ENCODE measurements at regions not wholly inside any gene's neighbourhood (a gene's known extent, or its start where the extent isn't known, plus 50 kb on each side); places are given as distances from the start of the nearest gene placed in this dataset.

DNA sequence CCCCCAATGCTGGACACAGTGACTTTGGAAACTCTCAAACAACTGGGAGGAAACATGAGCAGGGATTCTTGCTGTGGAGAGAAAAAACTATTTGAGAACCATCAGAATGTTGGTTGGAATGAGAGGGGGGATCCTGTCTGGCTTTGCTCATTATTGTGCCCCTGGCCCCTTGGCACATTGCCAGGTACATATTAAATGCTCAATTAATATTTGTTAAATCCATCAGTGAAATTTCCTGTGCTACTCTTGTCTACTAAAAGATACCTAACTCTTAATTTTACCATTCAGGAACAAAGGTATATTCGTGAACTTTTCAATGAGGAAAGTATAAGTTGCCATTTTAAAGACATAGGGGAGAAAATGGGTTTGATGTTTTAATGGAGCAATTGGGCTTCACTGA, 329.4 kb downstream of the OTUD1 start:
- 100% methylated on average over 1 of the region's 1 CpG; no CpG with 5 or more reads in 1 of the 2 experiments for WGBS, 2 experiments (ENCODE audit: extremely low coverage in 1 of 2, insufficient coverage in 1 of 2, insufficient read length in 1 of 2, insufficient replicate concordance in 2 of 2, low coverage in 1 of 2, low lambda C conversion rate in 2 of 2, missing lambda C conversion rate in 1 of 2)
- no peaks in the 10 kb centered on the region for H4K20me1 ChIP-seq (replicated peaks in 1 of 2; ENCODE audit: control insufficient read depth in 1 of 2, insufficient read depth in 2 of 2, low read length in 2 of 2)
- no peak overlapping the region for H2BK15ac ChIP-seq (ENCODE audit: low read length)
- H2BK120ac ChIP-seq (replicated peaks; ENCODE audit: low read depth, low read length), result no peak overlapping the region
- H3K4ac ChIP-seq (replicated peaks; ENCODE audit: insufficient read length, low read depth, low read length), result no peak overlapping the region
- H3K9me3 ChIP-seq (ENCODE audit: insufficient read depth in 2 of 2, low read depth in 1 of 2, low read length in 1 of 2), result no peaks in the 10 kb centered on the region
- H4K8ac ChIP-seq (ENCODE audit: extremely low read depth, insufficient read depth, low read length), result no peak overlapping the region
- POLR2A ChIA-PET (ENCODE audit: partially characterized antibody), result no interaction called here
- no peak overlapping the region for H3K4me3 ChIP-seq (ENCODE audit: extremely low read depth in 1 of 4, insufficient read depth in 2 of 4, low read depth in 3 of 4, low read length in 4 of 4)
- H3K23me2 ChIP-seq (ENCODE audit: low read depth, low read length), result no peaks in the 10 kb centered on the region
- FAIRE-seq, result no peak
- no peak overlapping the region for H3K4me2 ChIP-seq (ENCODE audit: insufficient read depth in 1 of 2, low read depth in 2 of 2, low read length in 2 of 2)
- no peak overlapping the region for H2AK5ac ChIP-seq (ENCODE audit: low read depth, low read length)
- no peak overlapping the region for H3K27ac ChIP-seq (ENCODE audit: low read depth, low read length)
- H3K56ac ChIP-seq (replicated peaks; ENCODE audit: insufficient read length, low read depth, low read length), result no peak overlapping the region
- CTCF ChIA-PET (ENCODE audit: partially characterized antibody), result no interaction called here
- H2BK5ac ChIP-seq (ENCODE audit: low read depth, low read length), result no peak overlapping the region
- no peak overlapping the region for H3K14ac ChIP-seq (ENCODE audit: insufficient read length)
- no peak overlapping the region for H4K5ac ChIP-seq (ENCODE audit: insufficient read length, low read depth, low read length)
- DNase-seq (ENCODE audit: low read depth in 1 of 2, low spot score in 2 of 2), result no peak
- H2BK12ac ChIP-seq (ENCODE audit: low read depth, low read length), result no peak overlapping the region
- H4K91ac ChIP-seq (replicated peaks; ENCODE audit: insufficient read length, low read length), result no peak overlapping the region
- H2AFZ ChIP-seq (ENCODE audit: low read length), result no peak overlapping the region
- no peaks in the 10 kb centered on the region for H3K79me2 ChIP-seq (ENCODE audit: control insufficient read depth in 1 of 2, insufficient read depth in 2 of 2, low read length in 2 of 2)
- no peaks in the 10 kb centered on the region for H3K36me3 ChIP-seq (ENCODE audit: control insufficient read depth in 2 of 4, insufficient read depth in 4 of 4, low read length in 3 of 4)
- H3K9ac ChIP-seq (replicated peaks in 1 of 4; ENCODE audit: extremely low read depth in 1 of 4, low read depth in 3 of 4, low read length in 3 of 4), result no peak overlapping the region
- no peak overlapping the region for H3K23ac ChIP-seq (ENCODE audit: insufficient read length)
- no peak overlapping the region for H3K18ac ChIP-seq (ENCODE audit: extremely low read depth, low read length)
- no peak overlapping the region for H2BK20ac ChIP-seq (ENCODE audit: low read length)
- H3K79me1 ChIP-seq (ENCODE audit: low read depth, low read length), result no peaks in the 10 kb centered on the region
- no peaks in the 10 kb centered on the region for H3K27me3 ChIP-seq (replicated peaks in 1 of 4; ENCODE audit: control insufficient read depth in 3 of 4, extremely low read depth in 1 of 4, insufficient read depth in 3 of 4, low read length in 3 of 4)
- no peaks in the 10 kb centered on the region for H3K4me1 ChIP-seq (replicated peaks in 1 of 4; ENCODE audit: control insufficient read depth in 3 of 4, insufficient read depth in 4 of 4, low read length in 3 of 4)
- no peak for TF ChIP-seq ZNF274 (IDR thresholded peaks at IDR 0.05; ENCODE audit: borderline replicate concordance, extremely low read depth, low read length)
- TF ChIP-seq ATF2 (IDR thresholded peaks at IDR 0.05; ENCODE audit: low read length), result no peak
- TF ChIP-seq TBP (IDR thresholded peaks at IDR 0.05; ENCODE audit: low read depth, low read length), result no peak
- TF ChIP-seq, protein P1, sequence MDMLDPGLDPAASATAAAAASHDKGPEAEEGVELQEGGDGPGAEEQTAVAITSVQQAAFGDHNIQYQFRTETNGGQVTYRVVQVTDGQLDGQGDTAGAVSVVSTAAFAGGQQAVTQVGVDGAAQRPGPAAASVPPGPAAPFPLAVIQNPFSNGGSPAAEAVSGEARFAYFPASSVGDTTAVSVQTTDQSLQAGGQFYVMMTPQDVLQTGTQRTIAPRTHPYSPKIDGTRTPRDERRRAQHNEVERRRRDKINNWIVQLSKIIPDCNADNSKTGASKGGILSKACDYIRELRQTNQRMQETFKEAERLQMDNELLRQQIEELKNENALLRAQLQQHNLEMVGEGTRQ (IDR thresholded peaks at IDR 0.05; ENCODE audit: low read length), result no peak
- TF ChIP-seq POU5F1 (IDR thresholded peaks at IDR 0.05; ENCODE audit: low read depth, low read length), result no peak
- TF ChIP-seq POLR2A (IDR thresholded peaks at IDR 0.05; ENCODE audit: control extremely low read depth in 1 of 2, low read depth in 2 of 2, low read length in 2 of 2), result no peak
- TF ChIP-seq CBX8 (IDR thresholded peaks at IDR 0.05; ENCODE audit: borderline replicate concordance, low read depth, low read length), result no peak
- TF ChIP-seq RAD21 (IDR thresholded peaks at IDR 0.05 in 1 of 2, conservative IDR thresholded peaks at IDR 0.05 in 1 of 2; ENCODE audit: low read depth in 2 of 2, low read length in 2 of 2), result no peak
- no peak for TF ChIP-seq TAF7 (optimal IDR thresholded peaks at IDR 0.05; ENCODE audit: borderline replicate concordance, low read depth, low read length)
- TF ChIP-seq YY1 (IDR thresholded peaks at IDR 0.05; ENCODE audit: low read depth, low read length), result no peak
- TF ChIP-seq TAF1 (IDR thresholded peaks at IDR 0.05; ENCODE audit: low read depth, low read length), result no peak
- TF ChIP-seq SRF (IDR thresholded peaks at IDR 0.05; ENCODE audit: low read depth, low read length), result no peak
- TF ChIP-seq EGR1 (IDR thresholded peaks at IDR 0.05; ENCODE audit: borderline replicate concordance, low read depth, low read length), result no peak
